ENCODE measurements at regions not wholly inside any gene's neighbourhood (a gene's known extent, or its start where the extent isn't known, plus 50 kb on each side); places are given as distances from the start of the nearest gene placed in this dataset.

- Histone ChIP-seq H3K9me3 (ENCODE audit: control insufficient read depth, insufficient read depth, low read length) (no peaks in the 10 kb centered on the region), H3K27me3 (ENCODE audit: control insufficient read depth, insufficient read depth, low read length) (no peaks in the 10 kb centered on the region), H3K27ac (ENCODE audit: low read depth, low read length) (no peak overlapping the region), H3K4me3 (ENCODE audit: low read depth, low read length) (no peak overlapping the region)
- DNase-seq (ENCODE audit: low read depth, low spot score): no peak
- ChIA-PET POLR2A (no interaction called here), CTCF (no interaction called here)
- TF ChIP-seq CTCF (IDR thresholded peaks at IDR 0.05; ENCODE audit: low read depth, low read length): no peak
Measured at GRCh38 chr3:88668180-88668579, 439.2 kb upstream of the EPHA3 start.

GRCh38 chr3:88671573-88671972, 435.8 kb upstream of the EPHA3 start:
- POLR2A ChIA-PET: no interaction called here
- no peak overlapping the region for H3K4me3 ChIP-seq (ENCODE audit: low read depth, low read length)
- TF ChIP-seq CTCF (IDR thresholded peaks at IDR 0.05; ENCODE audit: low read depth, low read length): no peak
- no peaks in the 10 kb centered on the region for H3K27me3 ChIP-seq (ENCODE audit: control insufficient read depth, insufficient read depth, low read length)
- no peak for DNase-seq (ENCODE audit: low read depth, low spot score)
- H3K9me3 ChIP-seq (ENCODE audit: control insufficient read depth, insufficient read depth, low read length): no peaks in the 10 kb centered on the region
- CTCF ChIA-PET: no interaction called here
- no peak overlapping the region for H3K27ac ChIP-seq (ENCODE audit: low read depth, low read length)

GRCh38 chr3:88677298-88677697, 430.1 kb upstream of the EPHA3 start:
- no peak for TF ChIP-seq CTCF (IDR thresholded peaks at IDR 0.05; ENCODE audit: low read depth, low read length)
- POLR2A ChIA-PET: no interaction called here
- H3K4me3 ChIP-seq (ENCODE audit: low read depth, low read length): no peak overlapping the region

GRCh38 chr3:88678747-88679146, 428.7 kb upstream of the EPHA3 start:
- DNase-seq (ENCODE audit: low read depth, low spot score): no peak
- POLR2A ChIA-PET: no interaction called here
- no peak for TF ChIP-seq CTCF (IDR thresholded peaks at IDR 0.05; ENCODE audit: low read depth, low read length)
- Histone ChIP-seq H3K27me3 (ENCODE audit: control insufficient read depth, insufficient read depth, low read length) (no peaks in the 10 kb centered on the region), H3K27ac (ENCODE audit: low read depth, low read length) (no peak overlapping the region), H3K9me3 (ENCODE audit: control insufficient read depth, insufficient read depth, low read length) (no peaks in the 10 kb centered on the region), H3K4me3 (ENCODE audit: low read depth, low read length) (no peak overlapping the region)
- CTCF ChIA-PET: no interaction called here

More at GRCh38 chr3:88677298-88677697, 430.1 kb upstream of the EPHA3 start:
- CTCF ChIA-PET: no interaction called here
- DNase-seq (ENCODE audit: low read depth, low spot score): no peak
- no peaks in the 10 kb centered on the region for H3K27me3 ChIP-seq (ENCODE audit: control insufficient read depth, insufficient read depth, low read length)
- no peak overlapping the region for H3K27ac ChIP-seq (ENCODE audit: low read depth, low read length)
- no peaks in the 10 kb centered on the region for H3K9me3 ChIP-seq (ENCODE audit: control insufficient read depth, insufficient read depth, low read length)

GRCh38 chr3:88690287-88690686, 417.1 kb upstream of the EPHA3 start:
- POLR2A ChIA-PET: no interaction called here
- CTCF ChIA-PET: no interaction called here
- H3K27me3 ChIP-seq (ENCODE audit: control insufficient read depth, insufficient read depth, low read length): no peaks in the 10 kb centered on the region
- H3K27ac ChIP-seq (ENCODE audit: low read depth, low read length): no peak overlapping the region
- H3K4me3 ChIP-seq (ENCODE audit: low read depth, low read length): no peak overlapping the region
- no peak for TF ChIP-seq CTCF (IDR thresholded peaks at IDR 0.05; ENCODE audit: low read depth, low read length)
- H3K9me3 ChIP-seq (ENCODE audit: control insufficient read depth, insufficient read depth, low read length): no peaks in the 10 kb centered on the region
- DNase-seq (ENCODE audit: low read depth, low spot score): no peak

Data from AG04450 (cell line).